ENCODE measurements at regions not wholly inside any gene's neighbourhood (a gene's known extent, or its start where the extent isn't known, plus 50 kb on each side); places are given as distances from the start of the nearest gene placed in this dataset.

DNA sequence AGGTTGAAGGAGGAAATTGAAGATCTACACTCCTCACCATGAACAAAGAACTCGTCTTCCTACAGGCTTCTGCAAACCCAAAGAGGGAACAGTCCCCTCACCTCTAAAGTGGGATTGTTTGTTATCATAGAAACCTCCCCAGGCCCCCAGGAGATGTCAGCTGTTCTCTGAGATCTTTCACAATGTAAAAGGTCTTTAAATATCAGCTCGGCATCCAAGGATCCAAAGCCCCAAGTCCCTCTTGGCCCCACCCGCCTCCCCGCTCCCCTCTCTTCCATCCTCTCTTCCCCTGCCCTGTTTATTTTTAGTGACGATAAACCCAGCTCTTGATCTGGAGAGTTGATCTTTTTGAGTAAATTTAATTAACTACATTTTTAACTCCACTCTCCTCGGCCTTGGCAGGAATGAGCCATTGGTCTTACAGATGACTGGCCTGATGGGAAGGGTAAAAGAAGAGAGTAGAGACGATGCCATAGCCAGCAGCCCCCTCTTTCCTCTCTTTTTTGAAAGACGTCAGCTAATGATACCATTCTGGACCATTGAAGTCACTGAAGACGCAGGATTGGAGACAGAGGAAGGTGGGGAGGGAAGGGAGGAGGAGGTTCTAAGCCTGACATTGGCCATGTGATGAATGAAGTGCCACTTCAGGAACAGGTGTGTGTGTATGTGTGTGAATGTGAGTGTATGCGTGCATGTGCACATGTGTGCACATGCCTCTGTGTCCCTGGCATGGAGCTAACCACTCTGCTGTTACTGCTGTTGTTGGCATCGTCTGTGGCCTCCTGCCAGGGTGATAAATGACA, 521.8 kb downstream of the NTRK3 start:
- H3K4me1 ChIP-seq = peaks cover 41% of the 10 kb centered on the region
- no peaks in the 10 kb centered on the region for H3K36me3 ChIP-seq
- H3K9me3 ChIP-seq = no peaks in the 10 kb centered on the region
- TF ChIP-seq, protein P1, sequence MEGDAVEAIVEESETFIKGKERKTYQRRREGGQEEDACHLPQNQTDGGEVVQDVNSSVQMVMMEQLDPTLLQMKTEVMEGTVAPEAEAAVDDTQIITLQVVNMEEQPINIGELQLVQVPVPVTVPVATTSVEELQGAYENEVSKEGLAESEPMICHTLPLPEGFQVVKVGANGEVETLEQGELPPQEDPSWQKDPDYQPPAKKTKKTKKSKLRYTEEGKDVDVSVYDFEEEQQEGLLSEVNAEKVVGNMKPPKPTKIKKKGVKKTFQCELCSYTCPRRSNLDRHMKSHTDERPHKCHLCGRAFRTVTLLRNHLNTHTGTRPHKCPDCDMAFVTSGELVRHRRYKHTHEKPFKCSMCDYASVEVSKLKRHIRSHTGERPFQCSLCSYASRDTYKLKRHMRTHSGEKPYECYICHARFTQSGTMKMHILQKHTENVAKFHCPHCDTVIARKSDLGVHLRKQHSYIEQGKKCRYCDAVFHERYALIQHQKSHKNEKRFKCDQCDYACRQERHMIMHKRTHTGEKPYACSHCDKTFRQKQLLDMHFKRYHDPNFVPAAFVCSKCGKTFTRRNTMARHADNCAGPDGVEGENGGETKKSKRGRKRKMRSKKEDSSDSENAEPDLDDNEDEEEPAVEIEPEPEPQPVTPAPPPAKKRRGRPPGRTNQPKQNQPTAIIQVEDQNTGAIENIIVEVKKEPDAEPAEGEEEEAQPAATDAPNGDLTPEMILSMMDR (IDR thresholded peaks at IDR 0.05; ENCODE audit: low read depth, low read length) = no peak
- no peaks in the 10 kb centered on the region for H3K27me3 ChIP-seq
- no peak overlapping the region for H3K4me3 ChIP-seq (ENCODE audit: low read depth, low read length)
- no peak for DNase-seq

DNA sequence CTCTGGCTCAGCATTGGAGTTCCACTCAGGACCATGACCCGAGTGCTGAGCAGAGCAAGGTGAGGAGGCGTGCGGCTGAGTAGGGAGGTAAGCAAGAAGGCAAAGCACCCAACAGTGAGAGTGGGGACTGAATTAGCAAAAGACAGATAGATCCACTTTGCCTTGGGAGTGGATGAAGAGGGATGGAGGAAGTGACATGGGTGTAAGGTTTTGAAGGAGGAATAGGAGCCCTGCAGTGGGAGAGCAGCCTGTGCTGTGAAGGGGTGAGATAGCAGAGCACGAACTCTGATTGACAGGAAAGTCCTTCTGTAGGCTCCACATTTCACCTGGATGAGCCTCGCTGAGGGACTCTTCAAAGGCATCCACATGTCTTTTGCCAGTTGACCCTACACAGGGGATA, 522.6 kb downstream of the NTRK3 start:
- DNase-seq = no peak
- no peak overlapping the region for H3K4me3 ChIP-seq (ENCODE audit: low read depth, low read length)
- TF ChIP-seq, protein P1 (IDR thresholded peaks at IDR 0.05; ENCODE audit: low read depth, low read length) = no peak
- no peaks in the 10 kb centered on the region for H3K36me3 ChIP-seq
- H3K4me1 ChIP-seq = peaks cover 41% of the 10 kb centered on the region
- H3K9me3 ChIP-seq = no peaks in the 10 kb centered on the region
- no peaks in the 10 kb centered on the region for H3K27me3 ChIP-seq

DNA sequence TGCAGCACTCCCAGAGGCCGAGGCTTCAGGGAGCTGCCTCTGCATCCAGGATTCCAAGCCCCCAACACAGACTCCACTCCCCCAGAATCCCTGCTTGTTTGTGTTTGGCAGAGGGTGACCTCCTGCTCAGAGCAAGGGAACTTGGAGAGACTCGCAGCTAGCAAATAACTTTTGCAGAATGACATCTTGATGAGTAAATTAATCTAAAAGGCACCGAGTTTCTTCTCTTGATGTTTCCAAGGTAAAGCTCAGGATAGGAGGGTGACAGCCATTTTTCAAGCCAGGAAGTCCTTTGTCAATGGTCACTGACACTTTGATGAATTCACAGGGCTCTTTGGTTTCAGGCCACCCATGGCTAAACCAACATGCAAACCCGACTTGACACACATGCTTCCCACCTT, 523.0 kb downstream of the NTRK3 start:
- peaks cover 41% of the 10 kb centered on the region for H3K4me1 ChIP-seq
- no peak overlapping the region for H3K4me3 ChIP-seq (ENCODE audit: low read depth, low read length)
- H3K27me3 ChIP-seq = no peaks in the 10 kb centered on the region
- TF ChIP-seq, protein P1 (IDR thresholded peaks at IDR 0.05; ENCODE audit: low read depth, low read length) = no peak
- H3K9me3 ChIP-seq = no peaks in the 10 kb centered on the region
- DNase-seq = no peak
- H3K36me3 ChIP-seq = no peaks in the 10 kb centered on the region

DNA sequence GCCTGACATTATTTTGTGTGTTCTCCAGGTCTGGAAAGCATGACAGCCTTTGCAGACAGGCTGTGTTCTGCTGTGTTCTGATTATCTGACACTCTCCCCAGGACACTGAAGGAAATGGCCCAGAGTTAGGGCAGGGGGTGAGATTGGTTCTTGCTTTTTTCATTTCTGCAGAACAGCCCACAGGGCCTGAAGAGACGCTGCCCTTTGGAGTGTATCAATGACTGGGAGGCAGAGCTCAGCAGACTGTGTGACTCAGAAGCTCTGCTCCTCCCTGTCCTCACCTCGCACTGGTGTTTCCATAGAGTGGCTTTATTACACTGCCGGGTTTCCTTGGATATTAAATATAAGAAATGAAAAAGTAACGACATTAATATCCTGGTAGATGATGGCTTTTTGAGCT, 523.6 kb downstream of the NTRK3 start:
- Histone ChIP-seq H3K4me1 (peaks cover 41% of the 10 kb centered on the region), H3K27me3 (no peaks in the 10 kb centered on the region), H3K4me3 (ENCODE audit: low read depth, low read length) (no peak overlapping the region), H3K36me3 (no peaks in the 10 kb centered on the region), H3K9me3 (no peaks in the 10 kb centered on the region)
- TF ChIP-seq, protein P1 (IDR thresholded peaks at IDR 0.05; ENCODE audit: low read depth, low read length) = no peak
- peak; percentile 40 for DNase-seq

DNA sequence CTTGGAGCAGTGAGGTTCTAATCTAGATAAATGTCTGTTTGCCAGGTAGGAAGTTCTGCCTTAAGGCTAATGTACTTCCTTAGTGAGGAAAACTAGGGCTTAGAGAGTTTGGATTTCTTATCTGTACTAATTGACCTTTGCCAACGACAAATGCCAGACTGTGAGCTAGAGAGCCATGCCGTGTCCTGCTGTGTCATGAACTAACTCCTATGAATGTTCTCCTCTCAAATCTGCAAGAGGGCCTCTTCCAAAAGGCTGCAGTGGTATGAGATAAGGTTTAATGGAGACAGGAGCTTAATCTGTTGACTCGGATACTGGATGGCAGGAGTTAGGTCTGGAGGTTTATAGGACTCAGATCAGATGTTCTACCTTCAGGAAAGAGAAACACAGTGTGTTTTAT, 524.9 kb downstream of the NTRK3 start:
- no peaks in the 10 kb centered on the region for H3K27me3 ChIP-seq
- H3K9me3 ChIP-seq = no peaks in the 10 kb centered on the region
- peaks cover 41% of the 10 kb centered on the region for H3K4me1 ChIP-seq
- TF ChIP-seq, protein P1 (IDR thresholded peaks at IDR 0.05; ENCODE audit: low read depth, low read length) = no peak
- H3K4me3 ChIP-seq (ENCODE audit: low read depth, low read length) = no peak overlapping the region
- DNase-seq = no peak
- no peaks in the 10 kb centered on the region for H3K36me3 ChIP-seq

DNA sequence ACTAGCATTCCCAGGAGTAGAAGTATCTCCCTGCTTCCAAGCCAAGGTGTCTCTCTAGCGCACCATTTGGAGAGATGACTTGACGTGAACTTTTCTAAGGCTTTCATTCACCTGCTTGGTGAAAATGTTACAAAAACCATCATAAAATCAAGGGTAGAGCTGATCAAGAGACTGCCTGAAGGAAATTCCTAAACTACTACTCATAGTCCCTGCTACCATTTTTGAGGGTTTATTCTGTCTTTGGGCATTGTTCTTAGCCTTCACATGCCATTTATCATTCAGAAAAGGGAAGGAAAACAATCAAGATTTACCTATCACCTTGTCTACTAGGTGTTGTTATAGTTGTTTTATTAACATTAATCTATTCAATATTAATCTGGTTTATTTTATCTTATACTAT, 525.8 kb downstream of the NTRK3 start:
- no peak for DNase-seq
- Histone ChIP-seq H3K4me3 (ENCODE audit: low read depth, low read length) (no peak overlapping the region), H3K36me3 (no peaks in the 10 kb centered on the region), H3K27me3 (no peaks in the 10 kb centered on the region), H3K4me1 (peaks cover 44% of the 10 kb centered on the region), H3K9me3 (no peaks in the 10 kb centered on the region)
- TF ChIP-seq, protein P1 (IDR thresholded peaks at IDR 0.05; ENCODE audit: low read depth, low read length) = no peak

Data from BE2C (cell line).